DMS114 treated with DMSO at 0.1 percent for 48 hours (cell line): ENCODE measurements at regions not wholly inside any gene's neighbourhood (a gene's known extent, or its start where the extent isn't known, plus 50 kb on each side); places are given as distances from the start of the nearest gene placed in this dataset.

Experiments
- DNase-seq: peaks from one replicate; lab custom pipeline; 2025; ENCODE audit not compliant: unreplicated experiment; lab: John Stamatoyannopoulos, UW

- no peak for DNase-seq
Observed at GRCh38 chr1:182129398-182129797, 67.9 kb upstream of the ZNF648 start.

- DNase-seq: no peak
Observed at GRCh38 chr1:182128502-182128901, 67.0 kb upstream of the ZNF648 start.

- DNase-seq: no peak
Observed at GRCh38 chr1:182127656-182128055, 66.1 kb upstream of the ZNF648 start.

- no peak for DNase-seq
Observed at GRCh38 chr1:182126272-182126800, 64.8 kb upstream of the ZNF648 start.

DNA sequence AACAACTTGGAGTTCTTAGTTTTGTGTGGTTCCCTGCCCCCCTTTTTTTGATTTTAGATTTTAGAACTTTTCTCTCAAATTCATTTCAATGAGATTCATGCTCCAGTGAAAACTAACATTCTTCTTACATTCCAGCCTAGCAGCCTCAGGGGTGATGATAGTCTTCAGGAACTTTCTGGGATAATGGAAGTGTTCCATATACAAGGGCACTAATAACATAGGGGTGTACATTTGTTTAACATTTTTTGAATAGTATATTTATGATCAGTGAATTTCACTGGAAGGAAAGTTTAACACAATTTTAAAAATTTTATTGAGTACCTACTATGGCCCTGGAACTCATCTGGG, 61.4 kb upstream of the ZNF648 start:
- no peak for DNase-seq

GRCh38 chr1:182122256-182122912, 60.9 kb upstream of the ZNF648 start:
- DNase-seq: no peak

GRCh38 chr1:182121787-182122186, 60.3 kb upstream of the ZNF648 start:
- DNase-seq: no peak

DNA sequence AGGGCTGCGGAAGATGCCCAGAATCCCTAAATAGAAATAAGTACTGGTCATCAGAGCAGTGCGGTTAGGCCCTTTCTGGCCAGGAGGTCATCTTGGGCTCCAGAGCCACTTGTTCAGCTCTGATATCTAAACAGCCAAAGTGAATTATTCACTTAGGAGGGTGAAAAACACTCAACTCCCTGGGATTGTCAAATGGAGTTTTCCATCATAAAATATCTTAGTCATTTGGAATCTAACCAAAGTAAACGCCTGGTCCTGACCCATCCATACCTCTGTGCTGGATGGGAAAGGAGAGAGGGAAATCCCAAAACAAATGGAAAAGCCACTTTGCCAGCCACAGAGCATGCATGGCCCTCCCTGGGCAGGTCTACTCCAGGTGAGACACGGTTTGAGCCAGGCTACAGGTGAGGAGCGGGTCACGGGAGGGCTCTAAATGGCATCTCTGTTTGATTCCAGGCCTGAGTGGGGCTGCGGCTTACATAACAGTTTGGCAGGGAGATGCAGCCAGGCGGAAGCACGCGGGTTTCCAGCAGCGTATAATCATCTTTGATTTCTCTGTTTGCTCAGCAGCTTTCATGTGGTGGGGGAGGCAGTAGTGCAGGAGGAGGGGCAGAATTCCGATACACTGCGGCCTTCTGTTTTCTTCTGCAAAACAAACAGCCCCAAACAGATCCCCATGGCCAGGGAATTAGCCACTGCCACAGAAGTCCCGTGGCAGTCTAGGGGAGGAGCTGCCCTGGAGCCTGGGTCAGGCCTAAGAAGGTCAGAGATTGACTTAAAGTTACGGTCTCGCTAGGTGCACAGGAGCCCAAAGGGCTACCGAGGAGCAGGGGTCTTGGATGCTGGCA, 59.1 kb upstream of the ZNF648 start:
- DNase-seq: no peak

GRCh38 chr1:182119631-182120030, 58.1 kb upstream of the ZNF648 start:
- DNase-seq: no peak

GRCh38 chr1:182118851-182119250, 57.3 kb upstream of the ZNF648 start:
- DNase-seq: no peak

DNA sequence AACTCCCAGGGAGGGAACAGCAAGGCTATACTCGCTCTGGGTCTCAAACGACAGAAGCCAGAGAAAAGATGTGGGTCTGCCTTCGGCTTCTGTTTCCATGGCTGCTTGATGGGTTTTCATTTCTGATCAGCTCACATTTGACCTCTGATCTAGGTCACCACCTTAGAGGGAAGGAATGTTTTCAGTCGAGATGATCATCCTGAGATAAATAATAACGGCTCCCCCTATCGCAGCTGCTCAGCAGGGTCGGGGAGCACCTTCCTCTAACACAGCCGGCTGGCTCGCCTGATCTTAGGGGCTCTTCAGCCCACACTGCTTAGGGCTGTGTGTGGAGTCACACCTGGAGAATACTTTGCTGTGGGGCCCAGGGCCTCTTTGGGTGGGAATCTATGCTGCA, 53.1 kb upstream of the ZNF648 start:
- DNase-seq: no peak

DNA sequence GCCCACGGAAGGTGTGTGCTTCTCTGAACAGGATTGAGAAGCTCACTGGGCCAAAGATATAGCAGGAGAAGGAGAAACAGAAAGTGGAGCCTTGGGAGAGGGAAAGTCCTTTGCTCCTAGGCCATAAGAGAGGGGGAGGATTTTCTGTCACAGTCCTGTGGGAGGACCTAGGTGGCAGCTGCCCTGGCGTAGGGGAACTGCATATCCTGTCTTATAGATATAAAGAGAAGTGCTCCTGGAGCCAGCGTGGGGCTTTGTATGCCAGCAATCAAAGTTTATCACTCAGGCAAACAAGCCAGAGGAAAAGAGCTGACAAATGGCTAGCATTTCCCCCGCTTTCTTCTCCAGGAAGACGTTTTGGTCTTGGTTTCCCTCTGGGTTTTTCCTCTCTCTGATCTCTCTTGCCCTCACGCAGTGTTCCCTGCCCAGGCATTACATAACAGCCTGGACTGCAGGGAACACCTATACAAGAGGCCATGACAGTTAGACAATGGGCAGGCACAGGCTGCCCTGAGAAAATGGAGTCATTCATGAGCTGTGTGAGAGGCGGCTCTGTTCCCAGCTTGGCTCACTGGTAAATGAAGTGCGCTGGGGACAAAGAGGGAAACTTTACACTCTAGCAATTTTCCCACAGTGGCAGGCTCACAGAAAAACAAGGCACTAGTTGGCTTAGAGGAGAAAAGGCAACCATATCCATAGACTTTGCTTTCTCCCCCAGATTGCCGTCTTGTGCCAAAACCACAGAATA, 52.5 kb upstream of the ZNF648 start:
- DNase-seq: no peak

DNA sequence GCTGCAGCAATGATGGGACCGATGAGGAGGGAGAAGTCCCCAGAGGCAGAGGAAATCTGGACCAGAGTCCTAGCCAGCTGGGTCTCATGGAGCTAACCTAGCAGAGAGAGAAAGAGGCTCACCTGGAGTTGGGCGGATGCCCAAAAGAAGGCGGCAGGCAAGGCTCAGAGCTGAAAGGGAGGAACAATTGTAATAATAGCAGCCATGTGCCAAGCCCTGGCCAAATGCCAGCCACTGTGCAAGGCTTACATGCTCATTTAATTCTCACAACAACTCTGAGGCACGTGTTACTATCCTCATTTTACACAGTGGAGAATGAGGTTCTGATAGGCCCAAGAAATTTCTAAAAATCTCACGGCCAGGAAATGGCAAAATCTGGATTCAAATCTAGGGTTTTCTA, 50.0 kb upstream of the ZNF648 start:
- DNase-seq: no peak
